ENCODE measurements at regions not wholly inside any gene's neighbourhood (a gene's known extent, or its start where the extent isn't known, plus 50 kb on each side); places are given as distances from the start of the nearest gene placed in this dataset.

DNA sequence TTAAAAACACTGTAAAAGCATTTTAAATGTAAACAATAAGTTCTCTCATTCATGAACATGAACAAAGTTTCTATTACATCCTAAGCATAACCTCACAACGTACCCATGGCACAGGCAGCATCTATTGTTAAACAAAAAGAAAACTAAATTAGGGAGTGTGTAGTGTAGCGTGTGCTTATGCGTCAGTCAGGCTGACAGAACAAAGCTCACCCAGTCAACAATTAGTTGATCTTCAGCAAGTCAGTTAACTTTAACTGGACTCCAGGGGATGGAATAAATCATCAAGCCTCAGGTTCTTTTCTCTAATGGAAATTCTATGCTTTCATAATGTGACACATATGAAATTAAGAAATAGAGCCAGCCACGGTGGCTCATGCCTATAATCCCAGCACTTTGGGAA is 91.6 kb upstream of the ODAD2 start:
- TF ChIP-seq, protein P1, sequence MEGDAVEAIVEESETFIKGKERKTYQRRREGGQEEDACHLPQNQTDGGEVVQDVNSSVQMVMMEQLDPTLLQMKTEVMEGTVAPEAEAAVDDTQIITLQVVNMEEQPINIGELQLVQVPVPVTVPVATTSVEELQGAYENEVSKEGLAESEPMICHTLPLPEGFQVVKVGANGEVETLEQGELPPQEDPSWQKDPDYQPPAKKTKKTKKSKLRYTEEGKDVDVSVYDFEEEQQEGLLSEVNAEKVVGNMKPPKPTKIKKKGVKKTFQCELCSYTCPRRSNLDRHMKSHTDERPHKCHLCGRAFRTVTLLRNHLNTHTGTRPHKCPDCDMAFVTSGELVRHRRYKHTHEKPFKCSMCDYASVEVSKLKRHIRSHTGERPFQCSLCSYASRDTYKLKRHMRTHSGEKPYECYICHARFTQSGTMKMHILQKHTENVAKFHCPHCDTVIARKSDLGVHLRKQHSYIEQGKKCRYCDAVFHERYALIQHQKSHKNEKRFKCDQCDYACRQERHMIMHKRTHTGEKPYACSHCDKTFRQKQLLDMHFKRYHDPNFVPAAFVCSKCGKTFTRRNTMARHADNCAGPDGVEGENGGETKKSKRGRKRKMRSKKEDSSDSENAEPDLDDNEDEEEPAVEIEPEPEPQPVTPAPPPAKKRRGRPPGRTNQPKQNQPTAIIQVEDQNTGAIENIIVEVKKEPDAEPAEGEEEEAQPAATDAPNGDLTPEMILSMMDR (tag by site-specific recombination; IDR thresholded peaks at IDR 0.05), result no peak
- TF ChIP-seq MYNN (tag by site-specific recombination; IDR thresholded peaks at IDR 0.05; ENCODE audit: borderline replicate concordance) (no peak), ZNF19 (tag by site-specific recombination; IDR thresholded peaks at IDR 0.05; ENCODE audit: low read depth) (no peak), GLI2 (tag by site-specific recombination; IDR thresholded peaks at IDR 0.05; ENCODE audit: borderline replicate concordance, low read depth) (no peak), SP2 (tag by site-specific recombination; IDR thresholded peaks at IDR 0.05) (no peak), BCL11A (tag by site-specific recombination; IDR thresholded peaks at IDR 0.05; ENCODE audit: low read depth) (no peak), ZNF324 (tag by site-specific recombination; IDR thresholded peaks at IDR 0.05) (no peak), SCRT1 (tag by site-specific recombination; IDR thresholded peaks at IDR 0.05; ENCODE audit: borderline replicate concordance) (no peak), ZNF350 (tag by site-specific recombination; IDR thresholded peaks at IDR 0.05) (no peak)
- TF ChIP-seq, protein P2, sequence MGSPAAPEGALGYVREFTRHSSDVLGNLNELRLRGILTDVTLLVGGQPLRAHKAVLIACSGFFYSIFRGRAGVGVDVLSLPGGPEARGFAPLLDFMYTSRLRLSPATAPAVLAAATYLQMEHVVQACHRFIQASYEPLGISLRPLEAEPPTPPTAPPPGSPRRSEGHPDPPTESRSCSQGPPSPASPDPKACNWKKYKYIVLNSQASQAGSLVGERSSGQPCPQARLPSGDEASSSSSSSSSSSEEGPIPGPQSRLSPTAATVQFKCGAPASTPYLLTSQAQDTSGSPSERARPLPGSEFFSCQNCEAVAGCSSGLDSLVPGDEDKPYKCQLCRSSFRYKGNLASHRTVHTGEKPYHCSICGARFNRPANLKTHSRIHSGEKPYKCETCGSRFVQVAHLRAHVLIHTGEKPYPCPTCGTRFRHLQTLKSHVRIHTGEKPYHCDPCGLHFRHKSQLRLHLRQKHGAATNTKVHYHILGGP (tag by site-specific recombination; IDR thresholded peaks at IDR 0.05), result no peak
- TF ChIP-seq, protein P3, sequence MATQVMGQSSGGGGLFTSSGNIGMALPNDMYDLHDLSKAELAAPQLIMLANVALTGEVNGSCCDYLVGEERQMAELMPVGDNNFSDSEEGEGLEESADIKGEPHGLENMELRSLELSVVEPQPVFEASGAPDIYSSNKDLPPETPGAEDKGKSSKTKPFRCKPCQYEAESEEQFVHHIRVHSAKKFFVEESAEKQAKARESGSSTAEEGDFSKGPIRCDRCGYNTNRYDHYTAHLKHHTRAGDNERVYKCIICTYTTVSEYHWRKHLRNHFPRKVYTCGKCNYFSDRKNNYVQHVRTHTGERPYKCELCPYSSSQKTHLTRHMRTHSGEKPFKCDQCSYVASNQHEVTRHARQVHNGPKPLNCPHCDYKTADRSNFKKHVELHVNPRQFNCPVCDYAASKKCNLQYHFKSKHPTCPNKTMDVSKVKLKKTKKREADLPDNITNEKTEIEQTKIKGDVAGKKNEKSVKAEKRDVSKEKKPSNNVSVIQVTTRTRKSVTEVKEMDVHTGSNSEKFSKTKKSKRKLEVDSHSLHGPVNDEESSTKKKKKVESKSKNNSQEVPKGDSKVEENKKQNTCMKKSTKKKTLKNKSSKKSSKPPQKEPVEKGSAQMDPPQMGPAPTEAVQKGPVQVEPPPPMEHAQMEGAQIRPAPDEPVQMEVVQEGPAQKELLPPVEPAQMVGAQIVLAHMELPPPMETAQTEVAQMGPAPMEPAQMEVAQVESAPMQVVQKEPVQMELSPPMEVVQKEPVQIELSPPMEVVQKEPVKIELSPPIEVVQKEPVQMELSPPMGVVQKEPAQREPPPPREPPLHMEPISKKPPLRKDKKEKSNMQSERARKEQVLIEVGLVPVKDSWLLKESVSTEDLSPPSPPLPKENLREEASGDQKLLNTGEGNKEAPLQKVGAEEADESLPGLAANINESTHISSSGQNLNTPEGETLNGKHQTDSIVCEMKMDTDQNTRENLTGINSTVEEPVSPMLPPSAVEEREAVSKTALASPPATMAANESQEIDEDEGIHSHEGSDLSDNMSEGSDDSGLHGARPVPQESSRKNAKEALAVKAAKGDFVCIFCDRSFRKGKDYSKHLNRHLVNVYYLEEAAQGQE (tag by site-specific recombination; IDR thresholded peaks at IDR 0.05), result no peak
